ENCODE measurements at regions not wholly inside any gene's neighbourhood (a gene's known extent, or its start where the extent isn't known, plus 50 kb on each side); places are given as distances from the start of the nearest gene placed in this dataset.

- DNase-seq (ENCODE audit: low spot score) = no peak
These were observed 745.2 kb upstream of the GCFC2 start for GRCh38 chr2:76455910-76456309.

- no peak for DNase-seq (ENCODE audit: low spot score)
These were observed 739.3 kb upstream of the GCFC2 start for GRCh38 chr2:76450024-76450475.

GRCh38 chr2:76448956-76449355 lies 738.2 kb upstream of the GCFC2 start:
- DNase-seq (ENCODE audit: low spot score) = no peak

GRCh38 chr2:76447294-76447693 lies 736.6 kb upstream of the GCFC2 start:
- no peak for DNase-seq (ENCODE audit: low spot score)

GRCh38 chr2:76446872-76447271 lies 736.2 kb upstream of the GCFC2 start:
- DNase-seq (ENCODE audit: low spot score) = no peak

GRCh38 chr2:76445880-76446279 lies 735.2 kb upstream of the GCFC2 start:
- no peak for DNase-seq (ENCODE audit: low spot score)

- no peak for DNase-seq (ENCODE audit: low spot score)
These were observed 734.0 kb upstream of the GCFC2 start for GRCh38 chr2:76444732-76445131.

- DNase-seq (ENCODE audit: low spot score) = no peak
These were observed 726.8 kb upstream of the GCFC2 start for GRCh38 chr2:76437564-76437963.

- DNase-seq (ENCODE audit: low spot score) = no peak
These were observed 718.7 kb upstream of the GCFC2 start for GRCh38 chr2:76429374-76429773.

- DNase-seq (ENCODE audit: low spot score) = no peak
These were observed 716.7 kb upstream of the GCFC2 start for GRCh38 chr2:76427452-76427851.

- no peak for DNase-seq (ENCODE audit: low spot score)
These were observed 705.1 kb upstream of the GCFC2 start for GRCh38 chr2:76415821-76416220.

- no peak for DNase-seq (ENCODE audit: low spot score)
These were observed 702.7 kb upstream of the GCFC2 start for GRCh38 chr2:76413436-76413835.

- DNase-seq (ENCODE audit: low spot score) = no peak
These were observed 695.6 kb upstream of the GCFC2 start for GRCh38 chr2:76406134-76406855.

- no peak for DNase-seq (ENCODE audit: low spot score)
These were observed 682.6 kb upstream of the GCFC2 start for GRCh38 chr2:76393356-76393755.

GRCh38 chr2:76391678-76392077 lies 681.0 kb upstream of the GCFC2 start:
- DNase-seq (ENCODE audit: low spot score) = no peak

- DNase-seq (ENCODE audit: low spot score) = no peak
These were observed 676.6 kb upstream of the GCFC2 start for GRCh38 chr2:76387294-76387693.

- DNase-seq (ENCODE audit: low spot score) = no peak
These were observed 675.2 kb upstream of the GCFC2 start for GRCh38 chr2:76385943-76386342.

- DNase-seq (ENCODE audit: low spot score) = no peak
These were observed 670.9 kb upstream of the GCFC2 start for GRCh38 chr2:76381624-76382023.

GRCh38 chr2:76378140-76378539 lies 667.4 kb upstream of the GCFC2 start:
- no peak for DNase-seq (ENCODE audit: low spot score)

- DNase-seq (ENCODE audit: low spot score) = no peak
These were observed 630.7 kb upstream of the GCFC2 start for GRCh38 chr2:76341439-76341838.

- DNase-seq (ENCODE audit: low spot score) = no peak
These were observed 622.2 kb upstream of the GCFC2 start for GRCh38 chr2:76332871-76333270.

- DNase-seq (ENCODE audit: low spot score) = no peak
These were observed 620.1 kb upstream of the GCFC2 start for GRCh38 chr2:76330865-76331264.

GRCh38 chr2:76326636-76327035 lies 615.9 kb upstream of the GCFC2 start:
- DNase-seq (ENCODE audit: low spot score) = no peak

GRCh38 chr2:76323381-76323780 lies 612.7 kb upstream of the GCFC2 start:
- DNase-seq (ENCODE audit: low spot score) = no peak
